NCI-H2196 (cell line): ENCODE measurements at regions not wholly inside any gene's neighbourhood (a gene's known extent, or its start where the extent isn't known, plus 50 kb on each side); places are given as distances from the start of the nearest gene placed in this dataset.

ENCODE experiments used
- DNase-seq: peaks from one replicate; lab custom pipeline; 2025; ENCODE audit not compliant: unreplicated experiment; lab: John Stamatoyannopoulos, UW

DNA sequence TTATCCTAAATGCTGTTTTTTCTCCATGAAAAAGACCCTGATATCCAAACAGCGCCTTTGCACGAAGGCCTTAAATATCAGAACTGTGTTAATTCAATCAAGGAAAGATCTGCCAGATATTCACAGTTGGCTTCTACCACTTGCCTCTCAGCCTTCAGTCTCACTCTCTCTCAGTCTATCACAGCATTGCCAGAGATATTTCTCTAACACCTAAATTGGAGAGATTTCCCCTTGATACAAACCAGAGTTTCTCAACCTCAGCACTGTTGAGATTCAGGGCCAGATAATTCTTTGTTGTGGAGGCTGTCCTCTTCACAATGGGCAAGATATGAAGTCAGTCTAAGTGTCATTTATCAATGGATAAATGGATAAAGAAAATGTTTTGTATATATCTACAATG lies 454.1 kb upstream of the MAF start:
- DNase-seq: no peak

DNA sequence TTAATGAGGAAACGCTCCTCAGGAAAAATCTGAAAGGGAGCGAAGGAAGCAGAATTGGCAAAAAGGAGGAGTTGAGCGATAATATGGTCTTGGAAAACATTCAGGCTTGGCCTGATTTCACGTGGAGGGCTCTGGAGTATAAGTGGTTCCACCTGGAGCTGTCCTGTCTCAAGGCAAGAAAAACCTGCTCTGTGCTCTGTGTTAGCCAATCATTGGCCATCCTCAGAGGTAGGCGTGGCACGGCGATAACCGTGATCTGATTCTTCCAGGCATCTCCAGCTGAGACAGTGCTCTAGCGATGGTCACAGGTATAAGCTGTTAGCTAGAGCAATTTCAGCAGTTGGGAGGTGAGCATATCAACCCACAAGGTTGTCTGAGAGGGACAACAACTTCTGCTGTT lies 450.5 kb upstream of the MAF start:
- no peak for DNase-seq

DNA sequence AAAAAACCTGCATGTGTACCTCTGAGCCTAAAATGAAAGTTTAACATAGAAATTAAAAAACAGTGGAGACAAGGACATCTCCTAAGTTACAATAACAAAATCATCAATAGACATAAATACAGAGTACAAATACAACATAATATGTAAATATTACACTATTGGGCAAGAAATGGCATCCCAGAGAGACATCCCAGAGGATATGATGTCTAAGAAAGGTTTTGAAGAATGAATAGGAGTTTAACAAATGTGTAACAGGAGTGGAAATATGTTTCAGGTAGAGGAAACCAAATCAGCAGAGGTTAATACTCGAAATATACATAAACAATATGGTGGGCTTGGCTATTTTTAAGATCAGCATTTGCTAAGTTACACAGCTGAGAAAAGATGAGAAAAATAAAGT lies 447.7 kb upstream of the MAF start:
- DNase-seq: no peak

DNA sequence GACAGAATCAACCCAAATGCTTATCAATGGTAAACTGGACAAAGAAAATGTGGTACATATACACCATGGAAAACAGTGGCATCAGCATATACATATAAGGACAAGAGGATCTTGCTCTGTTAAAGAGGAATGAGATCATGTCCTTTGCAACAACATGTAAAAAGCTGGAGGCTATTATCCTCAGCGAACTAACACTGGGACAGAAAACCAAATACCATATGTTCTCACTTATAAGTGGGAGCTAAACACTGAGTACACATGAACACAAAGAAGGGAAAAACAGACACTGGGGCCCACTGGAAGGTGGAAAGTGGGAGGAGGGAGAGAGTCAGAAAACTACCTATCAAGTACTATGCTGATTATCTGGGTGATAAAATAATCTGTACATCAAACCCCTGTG lies 447.3 kb upstream of the MAF start:
- no peak for DNase-seq

DNA sequence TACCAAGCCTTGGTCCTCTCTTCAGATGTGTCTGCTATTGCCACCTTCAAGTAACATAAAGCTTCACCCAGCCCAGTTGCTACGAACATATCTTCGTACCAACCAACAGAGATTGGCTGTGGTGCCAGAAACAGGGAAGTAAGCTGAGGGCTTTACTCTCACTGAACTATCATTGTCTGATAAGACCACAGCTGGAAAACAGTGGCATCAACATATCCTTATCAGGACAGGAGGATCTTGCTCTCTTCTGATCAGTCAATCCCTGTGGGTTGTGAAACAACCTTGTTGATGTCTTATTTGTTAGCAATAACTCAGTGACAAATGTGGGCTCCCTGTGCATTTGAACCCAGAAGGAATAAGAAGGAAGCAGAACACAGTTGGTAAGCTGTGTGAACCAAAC lies 446.3 kb upstream of the MAF start:
- DNase-seq: no peak

DNA sequence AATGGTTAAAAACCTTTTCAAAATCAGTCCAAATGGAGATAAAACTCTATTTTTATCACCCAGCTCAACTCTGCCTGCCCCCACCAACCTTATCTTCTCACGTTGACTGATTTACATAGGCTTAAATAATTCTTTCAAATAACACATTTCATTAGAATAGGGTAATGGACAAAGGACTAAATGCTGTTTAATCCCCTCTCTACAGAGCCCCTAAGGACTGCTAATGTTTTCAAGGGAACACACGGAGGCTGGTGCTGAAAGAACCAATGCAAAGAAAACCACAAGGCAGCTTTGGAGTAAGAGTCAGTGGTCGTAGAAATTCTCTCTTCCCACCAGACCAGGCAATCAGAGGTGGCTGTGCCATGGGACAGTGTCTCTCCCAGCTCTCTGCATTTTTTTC lies 445.7 kb upstream of the MAF start:
- no peak for DNase-seq

DNA sequence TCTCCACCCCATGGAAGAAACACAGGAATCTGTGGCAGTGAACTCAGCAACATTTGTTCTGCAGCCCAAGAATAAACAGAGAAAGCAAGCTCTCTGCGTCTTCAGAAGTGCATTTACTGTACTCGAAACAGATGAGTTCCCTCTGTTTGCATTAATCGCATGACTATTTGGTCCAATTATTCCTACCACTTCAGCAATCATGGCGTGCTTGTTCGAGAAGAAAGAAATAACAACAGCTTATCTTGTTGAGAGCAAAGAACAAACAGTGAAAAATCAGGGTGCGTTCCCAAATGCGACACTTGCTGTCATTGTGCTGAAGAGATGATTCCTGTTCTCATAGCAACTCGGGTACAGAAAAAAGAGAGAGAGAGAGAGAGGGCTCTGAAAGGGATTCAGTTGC lies 445.3 kb upstream of the MAF start:
- DNase-seq: no peak

DNA sequence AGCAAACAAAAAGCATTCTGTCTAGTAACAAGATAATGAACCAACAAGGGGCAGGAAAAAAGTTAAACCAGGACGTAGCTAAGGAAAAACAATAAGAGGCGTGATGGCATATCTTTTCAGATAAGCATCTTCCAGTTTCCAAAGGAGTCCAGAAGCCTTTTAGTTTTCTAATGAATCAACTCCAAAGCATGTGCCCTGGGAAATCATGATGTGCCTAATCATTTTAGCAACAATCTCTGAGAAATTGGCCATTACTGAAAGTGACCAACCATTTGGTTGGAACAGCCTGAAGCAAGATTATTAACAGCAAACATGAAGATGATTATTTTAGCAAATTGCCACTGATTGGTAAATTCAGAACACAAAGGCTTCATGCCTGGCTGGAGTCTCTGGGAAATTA lies 440.9 kb upstream of the MAF start:
- no peak for DNase-seq

DNA sequence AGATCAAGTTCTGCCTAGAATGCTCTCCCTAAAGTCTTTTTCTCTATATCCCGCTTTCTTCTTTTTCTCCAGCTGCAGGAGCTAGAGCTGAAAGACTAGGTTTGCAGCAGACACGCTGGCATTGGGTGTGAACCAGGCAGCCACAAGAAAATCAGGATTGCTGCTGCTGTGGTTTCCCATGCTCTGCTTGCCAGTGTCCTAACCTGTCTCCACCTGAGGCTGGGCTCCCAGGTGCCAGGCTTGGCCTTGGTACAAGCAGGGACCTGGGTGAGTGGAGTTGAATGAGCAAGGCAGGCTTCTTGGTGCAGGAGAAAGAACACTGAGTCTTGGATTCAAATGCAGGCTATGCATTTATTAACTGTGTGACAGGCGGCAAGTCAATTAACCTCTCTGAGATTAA lies 440.3 kb upstream of the MAF start:
- DNase-seq: no peak

DNA sequence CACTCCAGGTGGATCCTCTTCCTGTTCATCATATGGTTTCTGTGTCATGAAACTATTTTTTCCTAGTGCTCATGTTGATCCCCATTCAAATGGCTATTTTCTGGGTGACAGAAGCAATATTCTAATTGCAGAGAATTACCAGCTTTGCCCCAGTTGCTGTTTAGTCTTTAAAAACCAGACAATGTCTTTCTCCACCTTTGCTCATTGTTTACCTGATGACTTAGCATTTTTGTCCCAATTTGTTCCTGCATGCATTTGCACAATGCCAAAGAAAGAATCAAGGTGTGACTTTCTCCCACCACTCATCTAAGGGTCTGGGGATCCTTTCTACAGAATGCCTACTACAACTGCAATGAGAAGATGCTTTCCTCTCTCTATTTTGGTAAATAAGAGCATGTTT lies 439.9 kb upstream of the MAF start:
- DNase-seq: no peak

DNA sequence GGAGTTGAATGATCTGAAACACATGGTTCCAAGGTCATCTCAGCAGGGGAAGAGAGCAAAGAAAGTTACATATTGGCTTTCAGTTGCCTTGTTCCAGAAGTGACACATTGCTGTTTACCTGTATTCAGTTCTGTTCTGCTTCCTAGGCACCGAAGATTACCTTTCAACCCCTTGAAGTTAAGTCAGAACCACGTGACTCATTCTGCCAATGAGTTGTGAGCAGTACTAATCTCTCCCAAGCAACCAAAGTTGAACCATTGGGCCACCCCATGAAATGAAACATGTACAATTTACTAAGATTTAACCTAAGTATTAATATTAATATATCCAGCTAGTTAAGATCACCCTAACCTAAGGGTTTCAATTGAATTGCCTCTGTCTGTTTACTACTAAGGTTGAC lies 439.2 kb upstream of the MAF start:
- no peak for DNase-seq

DNA sequence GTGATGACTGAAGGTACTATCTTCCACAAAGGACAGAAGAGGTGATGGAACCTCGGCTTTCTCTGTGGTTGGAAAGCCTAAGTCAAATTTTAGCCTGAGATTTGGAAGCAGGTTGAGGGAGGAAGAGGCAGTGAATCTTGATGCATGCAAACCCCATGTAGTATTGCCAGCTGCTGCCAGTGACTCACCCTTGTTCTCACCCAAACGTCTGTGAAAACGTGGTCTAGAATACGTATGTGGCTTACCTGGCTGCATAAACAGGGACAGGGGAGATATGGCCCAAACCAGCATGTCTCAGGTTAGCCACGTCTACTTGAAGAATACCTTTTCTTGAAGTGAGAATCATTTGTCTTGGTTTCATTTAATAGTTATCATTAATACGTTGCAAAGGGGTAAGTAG lies 438.0 kb upstream of the MAF start:
- no peak for DNase-seq

DNA sequence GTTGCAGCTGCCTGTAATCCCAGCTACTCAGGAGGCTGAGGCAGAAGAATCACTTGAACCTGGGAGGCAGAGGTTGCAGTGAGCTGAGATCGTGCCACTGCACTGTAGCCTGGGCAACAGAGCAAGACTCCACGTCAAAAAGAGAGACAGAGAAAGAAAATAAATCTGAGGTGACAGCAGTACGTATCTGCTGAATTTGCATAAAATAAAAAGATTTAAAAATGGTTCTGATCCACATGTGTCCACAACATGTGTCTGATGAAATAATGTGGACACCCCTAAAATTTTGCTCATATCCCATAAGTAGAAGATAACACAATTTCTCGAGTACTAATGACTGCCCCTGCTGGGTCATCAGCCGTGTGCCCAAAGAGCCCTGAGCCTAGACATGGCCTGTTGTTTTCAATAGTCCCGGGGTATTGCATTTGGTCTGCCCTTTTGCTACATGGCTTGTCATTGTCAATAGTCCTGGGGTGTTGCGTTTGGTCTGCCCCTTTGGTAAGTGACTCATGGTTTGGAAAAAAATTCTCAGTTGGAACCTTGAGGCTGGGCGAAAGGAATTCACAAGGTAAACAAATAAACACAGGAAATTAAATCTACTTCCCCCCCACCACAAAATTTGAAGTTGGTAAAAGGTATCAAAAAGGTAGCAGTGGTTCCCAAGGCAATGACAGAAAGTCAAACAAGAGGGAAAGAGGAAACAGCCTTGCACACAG lies 434.6 kb upstream of the MAF start:
- no peak for DNase-seq

DNA sequence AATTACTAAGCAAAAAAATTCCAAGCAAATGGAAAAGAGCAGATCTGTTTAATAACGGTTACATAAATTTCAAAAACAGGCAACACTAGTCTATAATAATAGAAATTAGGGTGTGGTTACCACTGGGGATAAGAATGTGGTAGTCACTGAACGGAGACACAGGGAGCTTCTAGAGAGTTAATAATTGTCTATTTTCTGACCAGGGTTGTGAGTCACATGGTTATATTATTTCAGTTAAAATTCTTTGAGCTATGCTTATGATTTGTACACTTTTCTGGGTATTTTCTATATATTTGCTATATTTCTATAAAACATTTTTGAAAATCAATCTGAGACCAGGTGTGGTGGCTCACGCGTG lies 433.9 kb upstream of the MAF start:
- DNase-seq: no peak

DNA sequence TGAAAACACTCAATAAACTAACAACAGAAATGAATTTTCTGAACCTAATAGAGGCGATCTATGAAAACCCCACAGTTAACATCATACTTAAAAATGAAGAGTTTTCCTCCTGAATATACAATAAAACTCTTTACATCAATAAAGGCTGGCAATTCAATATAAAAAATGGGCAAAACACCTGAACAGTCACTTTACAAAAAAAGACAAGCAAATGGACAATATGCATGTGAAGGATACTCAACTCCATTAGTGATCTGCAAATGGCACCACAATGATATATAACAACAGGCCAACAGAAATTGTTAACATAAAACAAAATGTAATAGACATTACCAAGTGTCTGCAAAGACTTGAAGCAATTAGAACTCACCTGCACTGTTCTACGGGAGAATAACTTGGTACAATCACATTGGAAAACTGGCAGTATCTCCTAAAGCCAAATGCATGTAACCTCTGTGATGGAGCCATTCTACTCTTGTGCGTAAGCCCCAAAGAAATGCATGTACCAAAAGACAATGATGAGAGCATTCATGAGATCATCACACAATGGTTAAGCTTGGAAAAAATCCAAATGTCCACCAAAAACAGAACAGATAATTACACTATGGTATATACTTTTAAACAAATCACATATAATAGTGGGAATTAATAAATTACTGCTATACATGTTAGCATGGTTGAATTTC lies 433.4 kb upstream of the MAF start:
- DNase-seq: no peak

DNA sequence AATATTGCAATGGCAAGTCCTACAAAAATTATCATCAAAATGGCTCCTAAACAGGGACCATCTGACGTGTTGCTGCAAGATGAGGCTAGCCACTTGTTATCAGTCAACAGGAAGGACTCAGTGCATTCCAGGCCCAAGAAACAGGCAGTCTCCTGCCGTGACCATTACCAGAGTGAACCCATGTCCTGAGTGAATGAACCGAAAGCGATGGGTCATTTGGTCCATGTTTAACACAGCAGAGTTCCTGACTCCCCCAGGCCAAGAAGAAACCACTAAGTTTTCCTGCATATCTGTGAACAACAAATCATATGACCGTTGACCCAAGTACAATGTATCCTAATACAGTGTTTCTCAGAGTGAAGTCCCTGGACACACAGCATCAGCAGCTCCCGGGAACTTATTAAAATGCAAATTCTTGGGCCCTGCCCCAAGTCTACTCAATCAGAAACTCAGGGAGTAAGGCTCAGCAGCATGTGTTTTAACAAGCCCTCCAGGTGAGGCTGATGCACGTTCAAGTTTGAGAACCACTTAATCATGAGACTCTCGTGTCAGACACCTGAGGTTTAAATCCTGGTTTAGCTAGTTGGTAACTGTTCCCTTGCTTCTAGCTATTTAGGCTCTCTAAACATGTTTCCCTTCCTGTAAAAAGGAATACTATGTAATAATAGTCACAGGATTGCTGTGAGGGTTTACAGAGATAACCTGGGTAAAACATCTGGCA lies 429.4 kb upstream of the MAF start:
- DNase-seq: no peak

DNA sequence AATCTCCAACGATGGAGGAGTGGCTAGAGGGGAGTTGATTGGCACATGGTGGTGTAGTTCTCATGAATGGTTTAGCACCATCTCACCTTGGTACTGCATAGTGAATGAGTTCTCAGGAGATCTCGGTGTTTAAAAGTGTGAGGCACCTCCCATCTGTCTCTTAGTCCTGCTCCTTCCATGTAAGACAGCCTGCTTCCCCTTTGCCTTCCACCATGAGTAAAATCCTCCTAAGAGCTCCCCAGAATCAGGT lies 428.8 kb upstream of the MAF start:
- no peak for DNase-seq

DNA sequence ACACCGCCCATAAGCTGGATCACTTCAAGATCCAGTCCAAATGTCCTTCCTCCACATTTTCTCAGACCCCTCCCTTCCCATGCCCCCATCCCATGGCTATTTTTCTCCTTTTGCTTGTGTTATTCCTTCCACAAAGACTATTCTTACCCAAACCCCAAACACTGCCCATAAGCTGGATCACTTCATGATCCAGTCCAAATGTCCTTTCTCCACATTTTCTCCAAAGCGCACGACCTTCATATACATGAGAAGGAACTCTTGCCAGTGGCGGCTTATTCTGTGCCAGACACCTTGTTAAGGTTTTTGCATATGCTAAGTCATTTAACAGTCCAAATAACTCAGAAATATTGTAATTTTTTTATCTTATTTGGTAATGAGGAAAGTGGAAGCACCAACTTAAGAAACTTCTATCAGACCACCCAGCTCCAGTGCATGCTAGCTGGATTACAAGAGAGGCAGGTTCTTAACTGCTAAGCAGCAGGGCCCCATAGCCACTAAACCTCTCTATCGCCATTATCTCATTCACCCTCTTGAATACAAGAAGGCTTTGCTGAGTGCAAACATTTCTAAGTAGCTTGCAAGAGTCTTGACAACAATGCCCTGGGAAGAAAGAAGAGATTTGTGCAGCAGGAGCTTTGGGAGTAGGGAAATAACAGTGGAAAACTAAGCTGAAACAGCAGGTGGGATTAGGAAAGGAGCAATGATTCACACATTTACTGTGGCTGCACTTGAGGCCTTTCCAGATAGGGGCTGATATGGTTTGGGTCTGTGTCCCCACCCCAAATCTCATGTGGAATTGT lies 428.2 kb upstream of the MAF start:
- DNase-seq: no peak

DNA sequence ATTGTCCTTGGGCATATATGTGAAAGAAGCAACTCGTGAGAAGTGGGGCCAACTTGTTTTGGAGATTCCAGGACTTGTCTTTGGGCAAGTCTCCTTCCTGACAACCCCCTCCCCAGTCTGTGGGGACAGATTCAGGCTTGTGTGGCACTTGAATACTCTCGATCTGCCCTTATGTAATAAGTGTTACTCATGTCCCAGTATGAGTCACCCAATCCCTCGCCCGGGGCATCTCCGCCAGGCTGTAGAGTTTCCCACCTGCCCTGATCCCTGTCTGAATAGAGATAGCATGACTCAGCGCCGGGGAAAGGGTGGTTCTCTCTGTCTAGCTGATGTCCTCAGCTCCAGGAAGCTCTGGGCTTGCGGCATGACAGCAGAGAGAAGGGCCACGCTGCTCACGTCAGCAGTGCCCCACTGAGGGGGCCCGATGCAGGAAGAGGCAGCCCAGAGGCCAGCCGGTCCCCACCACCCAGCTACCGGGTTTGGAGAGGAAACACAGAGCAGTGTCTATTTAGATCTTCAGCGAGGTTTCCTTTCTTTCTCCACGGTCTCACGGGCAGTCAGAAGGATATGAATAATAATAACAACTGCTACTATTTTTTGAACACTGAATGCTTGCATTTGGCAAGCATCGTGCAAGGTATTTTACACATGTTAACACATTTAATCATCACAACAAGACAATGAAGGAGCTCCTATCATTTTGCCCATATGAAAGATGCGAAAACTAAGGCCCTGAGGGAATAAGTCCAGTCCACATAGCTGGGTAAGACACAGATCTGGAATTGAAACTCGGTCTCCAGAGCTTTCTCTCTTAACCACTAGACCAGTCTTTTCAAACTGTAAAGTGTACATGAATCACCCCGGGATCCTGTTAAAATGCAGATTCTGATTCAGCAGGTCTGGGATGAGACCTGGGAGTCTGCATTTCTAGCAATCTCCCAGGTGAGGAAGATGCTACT lies 426.7 kb upstream of the MAF start:
- peak; percentile 9 for DNase-seq

DNA sequence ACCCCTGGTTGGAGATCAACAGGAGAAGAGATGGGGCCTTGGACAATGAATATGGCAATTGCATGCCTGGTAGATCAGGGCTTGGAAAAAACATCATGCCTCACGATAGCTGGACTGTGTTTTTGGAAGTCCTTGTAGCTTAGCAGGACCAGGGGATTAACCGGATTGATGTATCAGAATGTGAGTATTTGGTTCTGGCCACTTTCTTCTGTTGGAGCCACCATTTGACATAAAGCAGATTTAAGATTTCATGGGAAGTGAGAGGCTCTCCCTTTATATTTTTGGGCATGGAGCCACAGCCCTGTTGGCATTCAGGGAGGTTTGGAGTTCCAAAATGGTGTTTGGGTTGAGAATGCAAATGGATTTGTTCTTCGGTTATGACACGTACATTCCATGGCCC lies 424.7 kb upstream of the MAF start:
- DNase-seq: no peak

DNA sequence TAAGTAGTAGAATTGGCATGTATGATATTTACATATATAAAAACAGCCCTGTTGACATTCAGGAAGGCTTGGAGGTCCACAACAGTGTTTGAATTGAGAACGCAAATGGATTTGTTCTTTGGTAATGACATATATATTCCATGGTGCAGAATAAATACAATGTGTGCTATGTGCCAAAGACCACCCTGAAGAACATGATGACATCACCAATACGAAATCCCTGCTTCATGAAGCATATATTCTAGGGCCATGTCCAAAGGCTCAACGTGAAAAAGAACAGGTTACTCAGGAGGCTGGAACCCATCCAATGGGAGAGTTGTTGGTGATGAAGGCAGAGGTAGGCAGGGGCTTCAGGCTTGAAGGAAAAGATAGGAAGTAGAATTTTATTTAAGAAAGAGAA lies 423.9 kb upstream of the MAF start:
- no peak for DNase-seq
